Right lobe of liver (tissue), 4 donors: ENCODE measurements at regions not wholly inside any gene's neighbourhood (a gene's known extent, or its start where the extent isn't known, plus 50 kb on each side); places are given as distances from the start of the nearest gene placed in this dataset.

ENCODE experiments used
- POLR2A ChIP-seq: fragments of 450-650 bp; IDR thresholded peaks from one replicate; pipeline ENCODE4 v1.6.1; 2017; ENCODE audit warnings: antibody characterized with exemption, mild to moderate bottlenecking
- TF ChIP-seq, protein P1 (sequence below), 4 donors: fragments of 200-600 bp in 3 of 4; fragments of 450-650 bp in 1 of 4; IDR thresholded peaks; one replicate each; pipeline versions ENCODE4 v1.5.1 to v1.8.0; 2016 to 2022; ENCODE audit warnings: antibody characterized with exemption in 4 of 4, mild to moderate bottlenecking in 2 of 4
- donor health status: DM: no; HTN: no; CAD: no.
- donor health status: DM: no; HTN: no; CAD: no.
- donor health status: DM: no; HTN: yes; CAD: no.

GRCh38 chr6:44001318-44002066, 125.8 kb downstream of the MRPL14 start:
- TF ChIP-seq, protein P1, sequence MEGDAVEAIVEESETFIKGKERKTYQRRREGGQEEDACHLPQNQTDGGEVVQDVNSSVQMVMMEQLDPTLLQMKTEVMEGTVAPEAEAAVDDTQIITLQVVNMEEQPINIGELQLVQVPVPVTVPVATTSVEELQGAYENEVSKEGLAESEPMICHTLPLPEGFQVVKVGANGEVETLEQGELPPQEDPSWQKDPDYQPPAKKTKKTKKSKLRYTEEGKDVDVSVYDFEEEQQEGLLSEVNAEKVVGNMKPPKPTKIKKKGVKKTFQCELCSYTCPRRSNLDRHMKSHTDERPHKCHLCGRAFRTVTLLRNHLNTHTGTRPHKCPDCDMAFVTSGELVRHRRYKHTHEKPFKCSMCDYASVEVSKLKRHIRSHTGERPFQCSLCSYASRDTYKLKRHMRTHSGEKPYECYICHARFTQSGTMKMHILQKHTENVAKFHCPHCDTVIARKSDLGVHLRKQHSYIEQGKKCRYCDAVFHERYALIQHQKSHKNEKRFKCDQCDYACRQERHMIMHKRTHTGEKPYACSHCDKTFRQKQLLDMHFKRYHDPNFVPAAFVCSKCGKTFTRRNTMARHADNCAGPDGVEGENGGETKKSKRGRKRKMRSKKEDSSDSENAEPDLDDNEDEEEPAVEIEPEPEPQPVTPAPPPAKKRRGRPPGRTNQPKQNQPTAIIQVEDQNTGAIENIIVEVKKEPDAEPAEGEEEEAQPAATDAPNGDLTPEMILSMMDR (IDR thresholded peaks at IDR 0.05): peak in 2 of 4 donors; percentile 9 to 28
- no peak for TF ChIP-seq POLR2A
